Caki2 (cell line): ENCODE measurements at regions not wholly inside any gene's neighbourhood (a gene's known extent, or its start where the extent isn't known, plus 50 kb on each side); places are given as distances from the start of the nearest gene placed in this dataset.
"Not testable (repeated sequence)": the region's sequence is repeated elsewhere in the genome, so short reads cannot be mapped to it uniquely, and the experiment has no call there.

ENCODE experiments used
- DNase-seq: peaks from one replicate; pipeline ENCODE4 v3.0.0-alpha.2; 2015; ENCODE audit warnings: low read depth
- in situ Hi-C: cut with HindIII; loops from 2 replicates; pipeline ENCODE4 v1.10.0; 2016; ENCODE audit warnings: low sequenced_read_pairs, low pct_unique_long_range_greater_than_20kb, mixed read lengths

DNA sequence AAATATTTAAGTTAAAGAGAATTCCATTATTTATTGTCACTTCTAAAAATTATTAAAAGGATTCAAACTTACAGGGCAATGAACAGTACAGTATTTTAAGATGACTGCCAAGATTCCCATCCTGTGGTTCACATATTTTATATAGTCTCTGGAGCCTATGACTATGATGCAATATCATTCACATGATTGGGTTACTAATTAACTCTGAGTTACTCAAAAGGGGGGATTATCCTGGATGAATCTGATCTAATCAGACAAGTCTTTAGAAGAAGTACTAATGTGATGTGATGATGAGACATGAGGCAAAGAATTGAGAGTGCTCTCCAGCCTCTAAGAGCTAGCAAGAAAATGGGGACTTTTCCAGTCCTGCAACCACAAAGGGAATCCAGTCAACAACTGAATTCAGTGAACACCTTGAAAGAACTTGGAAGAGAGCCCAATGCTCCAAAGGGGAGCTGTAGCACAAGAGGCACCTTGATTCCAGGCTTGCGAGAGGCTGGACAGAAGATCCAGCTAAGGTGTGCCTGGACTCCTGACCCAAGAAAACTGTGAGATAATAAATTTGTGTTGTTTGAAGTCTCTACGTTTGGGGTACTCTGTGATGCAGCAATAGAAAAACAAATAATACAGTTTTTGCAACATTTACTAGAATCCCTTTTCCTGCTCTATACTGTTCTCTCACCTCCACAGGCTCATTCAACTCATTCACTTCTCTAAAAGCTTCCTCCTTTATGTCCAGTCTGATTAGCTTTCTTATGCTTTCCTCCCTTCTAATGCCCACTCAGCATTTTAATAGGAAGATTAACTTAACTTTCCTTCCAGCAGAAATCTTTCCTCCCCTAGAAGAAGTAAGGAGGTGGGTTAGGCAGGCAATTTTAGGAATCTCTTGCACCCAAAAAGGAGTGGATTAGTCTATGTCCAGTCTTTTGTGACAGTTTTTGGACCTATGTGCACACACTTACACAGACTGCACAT is 133.8 kb upstream of the LCORL start:
- in situ Hi-C loops = no loop called here
- DNase-seq = peak; percentile 11

DNA sequence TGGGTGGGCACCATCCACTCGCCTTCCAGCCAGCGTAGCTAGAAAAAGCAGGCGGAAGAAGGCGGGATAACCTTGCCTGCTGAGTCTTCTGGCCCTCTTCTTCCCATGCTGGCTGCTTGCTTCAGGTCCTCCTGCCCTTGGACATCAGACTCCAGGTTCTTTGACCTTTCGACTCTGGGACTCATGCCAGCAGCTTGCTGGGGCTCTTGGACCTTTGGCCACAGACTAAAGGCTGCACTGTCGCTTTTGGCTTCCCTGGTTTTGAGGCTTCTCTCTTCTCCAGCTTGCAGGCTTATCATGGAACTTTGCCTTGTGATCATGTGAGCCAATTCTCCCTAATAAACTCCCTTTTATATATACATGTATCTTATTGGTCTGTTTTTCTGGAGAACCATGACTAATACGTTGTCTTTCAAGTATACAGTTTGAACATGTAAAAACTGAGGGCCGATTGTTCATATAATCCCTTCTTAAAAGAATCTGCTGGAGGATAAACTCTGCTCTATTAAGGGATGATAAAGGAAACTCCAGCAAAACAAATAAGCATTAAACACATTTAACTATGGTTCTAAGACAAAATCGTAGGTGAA is 116.6 kb upstream of the LCORL start:
- in situ Hi-C loops = no loop called here
- no peak for DNase-seq

DNA sequence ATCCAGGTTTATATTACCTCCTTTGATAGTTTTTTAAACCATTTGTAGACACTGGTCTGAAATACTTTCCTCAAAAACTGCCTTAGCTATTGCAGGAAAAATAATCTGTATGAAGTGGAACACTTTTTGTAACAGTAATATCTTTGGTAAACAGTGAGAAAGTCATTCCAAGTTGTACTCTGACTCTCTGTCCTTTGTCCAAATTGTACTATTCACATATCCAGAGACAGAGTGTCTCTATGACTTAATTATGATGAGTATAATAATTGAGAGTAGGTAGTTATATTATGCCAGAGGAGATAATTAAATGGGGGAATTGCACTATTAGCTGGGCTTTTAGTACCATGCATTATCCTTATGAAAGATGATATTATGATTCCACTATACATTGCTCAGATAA is 112.6 kb upstream of the LCORL start:
- DNase-seq = no peak
- in situ Hi-C loops = no loop called here

DNA sequence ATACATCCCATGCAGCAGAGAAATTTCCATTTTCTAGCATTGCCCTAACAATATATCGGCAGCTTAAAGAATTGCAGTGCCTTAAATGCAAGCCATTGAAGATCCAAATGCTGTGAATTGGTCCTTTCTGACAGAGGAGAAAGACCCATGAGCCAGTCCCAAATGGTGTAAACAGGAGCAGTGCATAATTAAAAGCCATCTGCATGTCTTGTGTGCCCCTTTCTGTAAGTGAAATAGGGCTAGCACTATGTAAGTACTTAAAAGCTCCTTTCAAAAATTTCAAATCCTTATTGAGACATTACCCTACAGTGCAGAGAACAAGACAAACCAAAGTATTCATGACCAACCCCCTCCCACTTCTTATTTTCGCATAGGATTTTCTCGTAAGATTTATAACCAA is 108.7 kb upstream of the LCORL start:
- in situ Hi-C loops = no loop called here
- no peak for DNase-seq

- in situ Hi-C loops = no loop called here
- DNase-seq = no peak
Observed at GRCh38 chr4:18128241-18128640, 106.7 kb upstream of the LCORL start.

DNA sequence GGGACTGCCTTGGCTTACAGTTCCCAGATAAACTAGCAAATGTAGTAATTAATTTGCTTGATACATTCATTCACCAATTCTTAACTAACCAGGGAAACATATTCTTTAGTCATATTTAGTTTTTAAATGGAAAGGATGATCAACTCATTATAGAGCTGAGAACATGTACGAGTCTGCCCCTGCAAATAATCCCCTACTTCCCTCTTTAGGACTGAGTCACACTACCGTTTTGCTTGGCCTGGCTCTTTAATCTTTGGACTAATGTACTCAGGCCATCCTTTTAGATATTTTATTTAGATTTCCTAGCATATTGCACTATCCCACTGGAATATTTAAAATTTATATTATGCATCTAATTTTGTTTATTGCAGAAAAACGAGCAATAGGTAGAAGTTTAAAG is 105.5 kb upstream of the LCORL start:
- in situ Hi-C loops = no loop called here
- no peak for DNase-seq

- no peak for DNase-seq
- in situ Hi-C loops = no loop called here
Observed at GRCh38 chr4:18113710-18114331, 92.3 kb upstream of the LCORL start.

DNA sequence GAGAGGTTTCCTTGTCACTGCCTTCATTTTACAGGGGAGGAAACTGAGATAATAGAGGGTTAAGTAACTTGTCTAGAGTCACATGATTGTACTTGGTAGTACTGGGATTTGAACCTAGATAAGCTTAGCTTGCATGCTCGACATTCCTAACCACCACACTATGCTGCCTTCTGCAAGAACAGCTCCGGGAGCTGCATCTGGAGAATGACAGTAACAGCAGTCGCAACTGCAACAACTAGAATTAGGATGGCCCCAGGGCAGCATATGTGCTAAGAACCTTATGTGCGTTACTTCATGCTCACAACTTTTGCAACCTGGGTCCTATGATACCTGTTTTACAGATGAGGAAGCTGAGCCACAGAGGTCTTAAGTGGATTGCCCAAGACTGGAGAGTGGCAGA is 89.5 kb upstream of the LCORL start:
- in situ Hi-C loops = no loop called here
- no peak for DNase-seq

DNA sequence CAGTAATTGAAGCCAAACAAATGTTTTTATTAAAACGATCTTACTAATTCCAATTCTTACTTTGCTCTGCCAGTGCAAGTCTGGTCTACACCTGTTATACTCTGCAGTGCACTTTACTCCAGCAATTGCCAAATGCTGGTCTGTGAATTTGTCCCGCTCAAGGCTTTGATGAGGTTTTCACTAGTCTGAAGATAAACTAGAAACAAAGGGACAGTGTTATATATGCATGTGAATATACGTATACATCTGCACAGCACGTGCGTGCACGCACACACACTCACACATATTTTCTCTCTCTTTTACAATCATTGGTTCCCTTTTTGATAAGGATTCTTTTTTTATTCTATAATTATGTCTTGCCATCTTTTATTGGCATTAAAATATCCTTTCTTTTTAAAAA is 88.5 kb upstream of the LCORL start:
- in situ Hi-C loops = no loop called here
- no peak for DNase-seq

GRCh38 chr4:18109676-18110075 is 88.1 kb upstream of the LCORL start:
- in situ Hi-C loops = no loop called here
- DNase-seq = no peak

GRCh38 chr4:18107848-18108528 is 86.4 kb upstream of the LCORL start:
- in situ Hi-C loops, DNase-seq: not testable (repeated sequence)

DNA sequence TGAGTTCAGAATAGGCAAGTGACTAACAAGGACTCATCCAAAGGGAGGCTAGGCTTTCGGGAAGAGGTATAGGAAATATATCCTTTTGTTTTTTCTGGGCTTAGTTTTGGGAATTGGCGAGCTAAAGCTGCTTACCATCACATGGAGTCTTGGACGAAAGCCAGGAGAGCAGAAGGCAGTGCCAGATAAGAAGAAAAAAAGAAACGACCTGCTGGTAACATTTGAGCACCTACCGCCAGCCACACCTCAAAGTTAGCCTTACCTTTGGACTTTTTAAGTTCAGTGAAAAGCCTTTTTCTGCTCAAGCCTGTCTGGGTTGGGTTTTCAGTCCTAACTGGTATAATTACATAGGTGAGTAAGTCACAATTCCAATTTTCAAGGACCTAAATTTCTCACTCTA is 85.1 kb upstream of the LCORL start:
- in situ Hi-C loops = no loop called here
- no peak for DNase-seq

DNA sequence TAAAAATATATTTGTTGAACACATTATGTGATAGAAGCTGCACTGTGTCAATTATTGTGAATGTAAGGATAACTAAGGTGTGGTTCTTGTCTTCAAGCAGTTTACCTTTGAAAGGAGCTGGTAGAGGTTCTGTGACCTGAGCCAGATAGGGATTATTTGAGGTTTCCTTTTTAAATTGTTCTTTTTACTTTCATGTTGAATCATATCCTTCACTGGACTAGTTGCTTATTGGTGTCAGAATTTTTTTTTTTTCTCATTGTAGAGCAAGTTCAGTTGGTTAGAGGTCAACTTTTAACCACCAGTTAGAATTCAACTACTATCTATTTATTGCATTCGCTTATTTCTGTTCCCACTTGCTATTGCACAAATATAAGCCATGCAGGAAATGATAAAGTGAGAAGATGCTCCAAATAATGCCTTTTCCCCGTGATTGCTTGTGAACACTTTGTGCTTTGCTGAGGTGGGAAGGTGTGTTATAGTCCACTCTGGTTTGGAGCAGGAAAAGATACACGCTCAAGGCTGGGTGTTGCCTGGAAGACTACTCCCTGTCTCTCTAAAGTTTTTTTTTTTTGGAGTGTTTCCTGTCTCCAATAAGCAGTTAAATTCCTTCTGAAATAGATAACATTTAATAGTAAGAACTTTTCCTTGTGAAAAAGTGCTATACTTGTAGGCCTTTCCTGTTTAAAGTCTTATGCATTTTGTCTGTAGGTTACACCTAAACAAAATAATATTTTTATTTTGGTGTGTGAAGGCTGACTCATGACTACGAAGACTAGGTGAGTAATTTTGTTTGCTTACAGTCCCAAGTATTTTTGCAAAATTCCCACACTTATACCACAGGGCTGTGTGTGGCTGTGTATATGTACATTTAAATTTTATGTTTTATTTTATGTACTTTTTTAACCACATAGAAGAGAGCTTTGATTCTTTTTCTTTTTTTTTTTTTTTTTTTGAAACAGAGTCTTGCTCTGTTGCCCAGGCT is 83.8 kb upstream of the LCORL start:
- no peak for DNase-seq
- in situ Hi-C loops = no loop called here

GRCh38 chr4:18103876-18104605 is 82.5 kb upstream of the LCORL start:
- in situ Hi-C loops = no loop called here
- DNase-seq = no peak

DNA sequence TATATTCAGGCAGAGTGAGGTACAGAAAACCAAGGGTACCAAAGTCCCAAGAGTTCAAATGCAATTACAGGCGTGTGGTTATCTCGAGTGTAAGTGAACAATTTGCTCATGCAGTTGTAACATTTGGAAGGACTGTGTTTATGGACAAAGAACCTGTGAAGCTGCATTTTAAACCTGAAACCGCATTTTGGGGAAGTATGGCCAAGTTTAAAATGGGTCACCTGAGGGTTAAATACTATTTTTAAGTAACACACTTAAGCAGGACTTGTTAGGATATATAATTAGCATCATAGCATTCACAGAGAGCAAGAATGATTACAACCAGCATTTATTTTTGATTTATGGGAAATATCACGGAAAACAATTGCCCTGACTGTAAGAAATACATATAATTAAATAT is 79.1 kb upstream of the LCORL start:
- in situ Hi-C loops = no loop called here
- DNase-seq = no peak

- in situ Hi-C loops, DNase-seq: not testable (repeated sequence)
Observed at GRCh38 chr4:18090447-18090846, 68.9 kb upstream of the LCORL start.

DNA sequence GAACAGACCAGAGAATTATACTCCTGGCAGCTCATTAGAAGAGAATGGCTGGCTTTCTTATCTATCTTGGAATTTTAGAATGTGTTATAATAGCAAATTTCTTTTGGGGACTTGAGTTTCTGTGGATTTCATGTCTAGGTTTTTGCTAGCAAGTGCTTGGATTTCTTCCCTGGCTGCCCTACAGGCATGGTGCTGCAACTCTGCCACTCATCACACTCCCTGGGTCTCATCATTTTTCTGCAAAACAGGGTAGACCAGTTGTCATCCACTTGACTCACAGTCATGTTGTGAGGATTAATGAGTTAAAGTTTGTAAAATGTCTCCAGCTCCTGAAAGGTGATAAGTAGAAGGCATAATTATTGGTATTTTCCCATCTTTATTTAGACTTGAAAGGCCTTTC is 60.7 kb upstream of the LCORL start:
- in situ Hi-C loops = no loop called here
- no peak for DNase-seq
